ENCODE measurements at regions not wholly inside any gene's neighbourhood (a gene's known extent, or its start where the extent isn't known, plus 50 kb on each side); places are given as distances from the start of the nearest gene placed in this dataset.
A peak's percentile ranks its signal among the peaks of the same experiment; 100 is the strongest.
"Not testable (repeated sequence)": the region's sequence is repeated elsewhere in the genome, so short reads cannot be mapped to it uniquely, and the experiment has no call there.

GRCh38 chr14:88929656-88930436 lies 105.4 kb downstream of the TTC8 start:
- no peak for DNase-seq

DNA sequence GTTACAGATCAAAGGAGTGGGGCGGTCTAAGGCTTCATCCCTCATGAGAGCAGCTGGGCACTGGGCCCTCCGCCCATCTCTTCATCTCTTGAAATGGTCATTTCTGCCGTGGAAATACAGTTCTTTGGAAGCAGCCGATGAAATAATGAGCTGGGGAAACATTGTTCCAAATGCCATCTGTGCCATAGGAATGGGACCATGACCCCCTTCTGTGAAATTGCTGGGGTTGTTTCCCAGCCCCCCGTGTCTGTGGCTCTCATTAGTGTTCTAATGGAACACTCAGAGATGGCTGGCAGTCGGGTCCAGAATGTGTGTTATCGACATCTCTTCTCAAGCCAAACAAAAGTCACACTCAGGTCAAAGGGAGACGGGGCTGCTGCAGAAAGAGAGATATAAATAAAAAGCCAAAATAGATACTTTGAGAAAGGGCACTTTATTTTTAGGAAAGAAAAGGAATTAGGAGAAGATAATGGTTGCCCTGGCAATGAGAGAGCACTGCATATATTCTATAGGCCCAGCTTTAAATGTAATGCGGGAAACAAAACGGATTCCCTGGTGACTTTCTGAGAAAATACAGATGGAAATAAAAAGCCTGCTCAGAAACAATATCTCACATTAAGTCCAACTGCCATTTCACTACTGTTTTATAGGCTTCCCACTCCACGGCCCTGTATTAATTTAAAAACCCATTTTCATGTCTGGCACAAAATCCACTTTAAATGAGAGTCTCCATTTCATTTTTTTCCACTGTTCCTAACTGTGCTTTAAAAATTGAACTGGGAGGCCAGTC lies 107.1 kb downstream of the TTC8 start:
- DNase-seq = no peak

GRCh38 chr14:88933191-88933590 lies 108.7 kb downstream of the TTC8 start:
- no peak for DNase-seq

DNA sequence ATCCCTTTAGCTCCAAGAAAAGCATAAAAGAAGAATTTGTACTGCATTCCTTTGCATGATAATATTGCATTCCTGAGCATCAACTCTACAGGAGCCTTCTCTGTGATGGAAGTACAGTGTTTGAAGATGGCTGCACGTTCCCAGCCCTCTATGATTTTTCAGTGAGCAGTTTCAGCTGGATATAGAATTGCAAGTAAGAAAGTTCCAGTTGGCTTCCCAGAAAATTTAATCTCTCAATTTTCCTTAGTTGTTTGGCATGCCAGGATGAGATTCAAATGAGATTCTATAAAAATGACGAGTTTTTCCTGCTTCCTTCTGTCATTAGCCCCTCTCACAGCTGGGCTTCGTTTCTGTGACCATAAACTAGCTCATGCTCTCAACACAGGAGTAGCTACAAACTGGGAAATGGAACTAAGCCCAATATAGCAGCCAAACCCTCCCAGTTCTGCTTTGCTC lies 109.9 kb downstream of the TTC8 start:
- DNase-seq = peak; percentile 37

DNA sequence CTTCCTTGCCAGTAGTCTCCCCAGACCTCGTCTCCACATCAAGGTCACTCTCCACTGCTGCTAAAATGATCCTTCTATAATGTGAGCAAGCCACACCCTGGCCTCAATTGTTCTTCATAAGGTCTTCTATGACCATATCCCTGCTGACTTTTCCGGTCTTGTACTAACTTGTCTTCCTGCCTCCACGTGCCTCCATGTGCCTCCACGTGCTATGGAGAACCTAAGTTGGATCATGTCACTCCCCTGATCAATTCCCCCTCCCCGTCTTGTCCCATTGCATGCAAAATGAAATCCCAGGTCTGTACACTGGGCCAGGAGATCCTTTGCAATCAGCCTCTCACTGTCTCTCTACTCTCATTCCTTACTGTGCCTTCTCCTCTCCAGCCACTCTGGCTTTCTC lies 110.6 kb downstream of the TTC8 start:
- no peak for DNase-seq

DNA sequence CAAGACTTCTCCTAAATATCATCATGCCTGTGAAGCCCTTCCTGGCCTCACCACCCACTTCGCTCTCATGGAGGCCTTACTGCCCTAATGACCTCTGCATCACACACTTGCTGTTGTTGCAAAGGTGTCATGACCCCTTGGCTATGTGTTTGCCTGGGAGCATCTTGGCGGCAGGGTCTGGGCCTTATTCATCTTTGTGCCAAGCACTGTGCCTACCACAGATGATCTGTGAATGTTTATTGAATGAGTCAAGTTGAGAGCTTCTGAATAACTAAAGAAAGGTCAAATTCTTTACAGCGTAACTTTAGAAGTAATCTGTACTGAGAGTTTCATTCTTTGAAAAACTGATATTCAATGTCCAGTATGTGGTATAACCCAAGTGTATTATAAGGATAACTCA lies 113.3 kb downstream of the TTC8 start:
- no peak for DNase-seq

- DNase-seq = no peak
Observed at GRCh38 chr14:88940671-88941070, 116.2 kb downstream of the TTC8 start.

GRCh38 chr14:88941414-88941813 lies 117.0 kb downstream of the TTC8 start:
- DNase-seq = no peak

DNA sequence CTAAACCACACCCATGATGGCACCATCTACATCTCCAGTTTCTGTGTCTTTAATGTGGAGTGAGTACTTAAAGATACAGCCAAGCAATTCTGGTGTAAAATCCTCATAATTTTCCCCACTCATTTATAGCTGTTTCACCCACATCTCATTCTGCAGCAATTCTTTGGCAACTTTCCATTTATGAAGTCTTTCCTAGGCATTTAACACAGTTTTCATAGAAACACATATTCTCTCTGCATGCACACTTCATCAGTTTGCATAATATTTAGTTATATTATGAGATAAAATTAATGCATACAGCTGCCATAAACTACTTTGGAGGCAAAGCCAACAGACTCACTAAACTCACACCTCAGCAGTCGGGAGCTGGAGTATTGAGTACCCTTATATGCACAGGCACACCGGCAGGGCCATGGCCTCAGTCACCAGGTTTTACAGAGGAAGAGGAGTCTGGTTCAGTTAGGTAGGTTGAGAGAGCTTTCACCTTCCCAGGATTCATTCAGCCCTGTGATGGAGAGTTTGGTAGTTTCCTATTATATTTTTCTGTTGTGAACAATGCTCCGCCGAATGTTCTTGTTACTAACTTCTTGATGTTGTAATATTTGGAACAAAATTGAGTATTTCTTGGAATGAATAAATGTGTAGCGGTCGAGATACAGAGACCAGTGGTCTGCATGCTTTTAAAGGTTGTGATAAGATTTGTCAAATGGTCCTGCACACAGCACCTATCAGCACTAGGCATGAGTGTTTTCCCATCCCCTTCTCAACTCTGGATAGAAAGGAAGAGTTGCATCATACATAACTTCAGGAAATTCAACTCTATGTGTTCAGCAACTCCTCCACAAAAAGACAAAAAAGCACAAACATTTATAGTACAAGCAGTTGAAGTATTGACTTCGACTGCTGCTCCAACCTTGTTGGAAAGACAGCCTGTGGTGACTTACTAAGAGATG lies 123.5 kb downstream of the TTC8 start:
- no peak for DNase-seq

DNA sequence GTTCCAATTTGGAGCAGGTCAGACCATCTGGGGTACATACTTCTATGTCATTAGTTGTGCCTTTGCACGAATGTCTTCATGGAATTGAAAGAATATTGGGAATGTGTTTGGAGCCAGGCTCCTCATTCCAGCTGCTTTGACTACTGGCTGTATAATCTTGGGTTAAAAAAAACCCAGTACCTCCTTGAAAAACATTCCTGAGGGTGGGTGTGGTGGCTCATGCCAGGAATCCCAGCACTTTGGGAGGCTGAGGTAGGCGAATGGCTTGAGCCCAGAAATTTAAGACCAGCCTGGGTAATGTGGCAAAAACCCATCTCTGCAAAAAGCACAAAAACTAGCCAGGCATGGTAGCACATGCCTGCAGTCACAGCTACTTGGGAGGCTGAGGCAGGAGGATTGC lies 125.6 kb downstream of the TTC8 start:
- no peak for DNase-seq

DNA sequence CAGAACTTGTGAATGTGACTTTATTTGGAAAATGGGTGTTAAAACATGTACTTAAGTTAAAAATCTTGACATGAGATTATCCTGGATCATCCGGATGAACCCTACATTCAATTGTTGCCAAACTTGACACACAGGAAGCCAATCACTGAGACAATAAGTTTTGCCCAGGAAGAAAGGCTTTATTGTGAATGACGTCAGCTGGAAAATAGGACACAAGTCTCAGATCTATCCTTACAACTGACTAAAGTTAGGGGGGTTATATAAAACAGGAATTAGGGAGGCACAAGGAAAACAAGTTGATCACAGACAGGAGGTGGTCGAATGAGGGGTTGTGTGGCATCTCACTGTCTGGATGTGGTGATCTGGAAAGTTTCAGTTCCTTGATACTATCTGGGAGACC lies 126.9 kb downstream of the TTC8 start:
- DNase-seq = no peak

DNA sequence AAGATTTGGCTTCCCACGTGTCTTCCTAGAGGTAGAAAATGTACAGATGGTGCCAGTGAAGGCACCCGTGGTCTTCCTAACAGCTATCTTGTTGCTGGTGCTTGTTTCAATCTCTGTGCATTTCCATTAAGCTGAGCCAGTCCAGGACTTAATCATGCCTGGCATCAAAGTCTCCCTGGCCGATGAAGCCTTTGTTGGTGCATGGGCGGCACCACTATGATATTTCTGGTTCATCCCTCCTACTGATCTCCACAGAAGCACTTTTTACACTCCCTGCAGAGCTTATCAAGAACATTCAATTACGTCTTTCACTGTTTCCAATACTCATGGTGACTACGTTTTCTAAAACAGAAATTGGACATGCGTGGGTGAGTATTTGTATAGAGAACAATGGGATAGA lies 128.4 kb downstream of the TTC8 start:
- DNase-seq = no peak

DNA sequence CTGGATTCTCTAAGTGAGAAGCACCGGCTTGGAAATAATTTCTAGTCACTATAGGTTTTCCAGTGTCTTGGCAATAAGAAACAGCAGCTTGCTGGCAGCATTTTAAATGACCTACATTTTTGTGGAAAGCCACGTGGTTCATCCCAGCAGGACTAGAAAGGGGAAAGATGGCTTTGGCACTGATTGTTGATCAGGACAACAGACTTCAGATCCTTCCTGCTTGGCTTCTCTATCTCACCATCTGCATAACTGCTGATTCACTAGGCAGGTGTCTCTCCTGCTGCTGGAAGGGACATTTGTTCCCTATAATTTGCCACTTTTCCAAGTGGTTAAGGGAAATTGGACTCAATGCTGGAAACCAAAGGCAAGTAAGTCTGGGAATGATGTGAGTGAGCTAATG lies 131.0 kb downstream of the TTC8 start:
- DNase-seq = peak; percentile 77

- no peak for DNase-seq
Observed at GRCh38 chr14:88960496-88960895, 136.0 kb downstream of the TTC8 start.

GRCh38 chr14:88961214-88961613 lies 136.8 kb downstream of the TTC8 start:
- DNase-seq = no peak

DNA sequence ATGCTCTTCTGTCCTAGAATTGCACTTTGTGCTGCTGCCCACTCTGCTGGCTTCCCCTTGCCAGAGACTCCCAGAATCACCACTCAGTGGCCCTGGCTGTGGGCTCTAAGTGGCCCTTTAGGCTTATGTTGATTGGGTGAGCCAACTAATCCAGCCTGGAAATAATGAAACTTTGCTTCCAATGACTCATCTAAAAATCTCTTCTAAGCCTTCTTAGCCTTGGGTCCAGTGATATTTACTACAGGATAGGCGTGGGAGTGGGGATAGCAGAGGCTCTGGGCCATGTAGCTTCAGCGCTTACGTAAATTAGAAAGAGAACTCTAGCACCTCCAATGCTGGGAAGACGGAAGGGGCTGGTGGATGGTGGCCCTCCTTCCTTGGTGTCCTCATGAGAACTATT lies 137.9 kb downstream of the TTC8 start:
- no peak for DNase-seq

DNA sequence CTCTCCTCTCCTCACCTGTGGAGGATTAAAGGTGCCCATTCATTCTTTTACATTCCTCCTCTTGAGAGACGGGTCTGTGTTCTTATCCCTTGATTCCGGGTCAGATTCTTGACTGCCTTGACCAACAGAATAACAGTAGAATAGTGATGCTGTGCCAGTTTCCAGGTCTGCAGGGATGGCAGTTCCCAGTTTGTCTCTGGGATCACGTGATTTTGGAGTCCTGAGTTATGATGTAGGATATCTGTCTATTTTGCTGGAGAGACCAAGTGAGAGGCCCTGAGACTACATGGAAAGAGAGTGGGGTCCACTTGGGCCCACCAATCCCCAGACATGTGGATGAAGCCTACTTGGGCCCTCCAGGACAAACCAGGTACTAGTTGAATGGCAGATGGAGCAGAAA lies 142.8 kb downstream of the TTC8 start:
- DNase-seq = no peak

GRCh38 chr14:88975043-88975830 lies 150.8 kb downstream of the TTC8 start:
- DNase-seq = no peak

- DNase-seq = no peak
Observed at GRCh38 chr14:88975926-88976325, 151.5 kb downstream of the TTC8 start.

DNA sequence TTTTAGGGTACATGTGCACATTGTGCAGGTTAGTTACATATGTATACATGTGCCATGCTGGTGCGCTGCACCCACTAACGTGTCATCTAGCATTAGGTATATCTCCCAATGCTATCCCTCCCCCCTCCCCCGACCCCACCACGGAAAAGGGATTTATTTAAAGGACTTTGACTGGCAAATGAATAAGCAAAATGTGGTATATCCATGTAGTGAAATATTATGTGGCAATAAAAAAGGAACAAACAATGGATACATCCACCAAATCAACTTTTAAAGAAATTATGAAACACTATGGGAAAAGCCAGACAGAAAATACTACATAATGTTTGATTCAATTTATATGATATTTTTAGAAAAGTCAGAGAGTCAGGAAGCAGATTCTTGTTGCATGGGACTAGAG lies 156.5 kb downstream of the TTC8 start:
- not testable (repeated sequence) for DNase-seq

GRCh38 chr14:88981948-88982347 lies 157.5 kb downstream of the TTC8 start:
- no peak for DNase-seq
